Activated CD8-positive, alpha-beta memory T cell treated with anti-CD3 and anti-CD28 coated beads, Interleukin-2, amount 10 ng/mL, durations not matched to agents 7 days and 5 days (primary cell): ENCODE measurements at regions not wholly inside any gene's neighbourhood (a gene's known extent, or its start where the extent isn't known, plus 50 kb on each side); places are given as distances from the start of the nearest gene placed in this dataset.

Source experiments
- ATAC-seq: fragments of 150-1000 bp; cut with Tn5 transposase; one replicate; pipeline ENCODE4 v1.10.0; 2021; ENCODE audit warnings: moderate library complexity
- CTCF ChIA-PET: fragments of 350-600 bp; sonication (Branson Sonifier 250); formaldehyde crosslinking; loops from one replicate; lab custom pipeline; 2021; ENCODE audit warnings: antibody characterized with exemption; lab: Charles Lee
- DNase-seq: peaks from one replicate; pipeline ENCODE4 v3.0.0-alpha.2; 2020
- H3K27ac Mint-ChIP-seq: one replicate; pipeline ENCODE4 v1.8.0; 2021; ENCODE audit warnings: mild to moderate bottlenecking, mixed read lengths
- H3K27me3 Mint-ChIP-seq: one replicate; pipeline ENCODE4 v1.8.0; 2021; ENCODE audit warnings: mixed read lengths
- H3K36me3 Mint-ChIP-seq: one replicate; pipeline ENCODE4 v1.8.0; 2021; ENCODE audit warnings: mild to moderate bottlenecking, mixed read lengths
- H3K4me1 Mint-ChIP-seq: one replicate; pipeline ENCODE4 v1.8.0; 2021; ENCODE audit warnings: mixed read lengths
- H3K4me3 Mint-ChIP-seq: one replicate; pipeline ENCODE4 v1.8.0; 2021; ENCODE audit warnings: mild to moderate bottlenecking, moderate library complexity, mixed read lengths
- H3K9me3 Mint-ChIP-seq: one replicate; pipeline ENCODE4 v1.8.0; 2022; ENCODE audit warnings: low read depth, mixed read lengths

GRCh38 chr2:74735009-74735408 is 81.0 kb downstream of the SEMA4F start:
- ATAC-seq = no peak
- H3K27me3 Mint-ChIP-seq = peaks cover 42% of the 10 kb centered on the region
- no peak overlapping the region for H3K4me3 Mint-ChIP-seq
- no peak overlapping the region for H3K27ac Mint-ChIP-seq
- no peaks in the 10 kb centered on the region for H3K36me3 Mint-ChIP-seq
- no peak for DNase-seq
- CTCF ChIA-PET = interaction anchor here (0.9 kb wide), 1 partner anchor 20 kb away, joined by 3 read pairs; no protein-coding TSS in a partner anchor
- H3K4me1 Mint-ChIP-seq = no peaks in the 10 kb centered on the region
- H3K9me3 Mint-ChIP-seq = peaks cover 8% of the 10 kb centered on the region

GRCh38 chr2:74735564-74735963 is 81.5 kb downstream of the SEMA4F start:
- peaks cover 36% of the 10 kb centered on the region for H3K27me3 Mint-ChIP-seq
- no peaks in the 10 kb centered on the region for H3K4me1 Mint-ChIP-seq

GRCh38 chr2:74736589-74736988 is 82.5 kb downstream of the SEMA4F start:
- Mint-ChIP-seq H3K9me3 (peaks cover 8% of the 10 kb centered on the region), H3K36me3 (no peaks in the 10 kb centered on the region), H3K4me1 (no peaks in the 10 kb centered on the region), H3K27ac (no peak overlapping the region), H3K4me3 (no peak overlapping the region), H3K27me3 (peaks cover 28% of the 10 kb centered on the region)
- CTCF ChIA-PET = no interaction called here
- DNase-seq (no peak), ATAC-seq (no peak)

More at GRCh38 chr2:74735564-74735963, 81.5 kb downstream of the SEMA4F start:
- no peak overlapping the region for H3K4me3 Mint-ChIP-seq
- CTCF ChIA-PET = no interaction called here
- H3K27ac Mint-ChIP-seq = no peak overlapping the region
- H3K36me3 Mint-ChIP-seq = no peaks in the 10 kb centered on the region
- ATAC-seq = no peak
- H3K9me3 Mint-ChIP-seq = peaks cover 8% of the 10 kb centered on the region
- no peak for DNase-seq

GRCh38 chr2:74738586-74738985 is 84.5 kb downstream of the SEMA4F start:
- Mint-ChIP-seq H3K36me3 (no peaks in the 10 kb centered on the region), H3K27ac (no peak overlapping the region), H3K4me1 (no peaks in the 10 kb centered on the region), H3K27me3 (peaks cover 23% of the 10 kb centered on the region), H3K4me3 (no peak overlapping the region), H3K9me3 (peaks cover 8% of the 10 kb centered on the region)
- no peak for ATAC-seq
- CTCF ChIA-PET = no interaction called here
- DNase-seq = no peak

- Mint-ChIP-seq H3K36me3 (no peaks in the 10 kb centered on the region), H3K9me3 (peaks cover 8% of the 10 kb centered on the region), H3K4me3 (no peak overlapping the region), H3K27ac (no peak overlapping the region), H3K27me3 (peaks cover 23% of the 10 kb centered on the region), H3K4me1 (no peaks in the 10 kb centered on the region)
- ATAC-seq = no peak
- DNase-seq = no peak
- CTCF ChIA-PET = no interaction called here
Measured at GRCh38 chr2:74739129-74739528, 85.1 kb downstream of the SEMA4F start.

GRCh38 chr2:74739733-74740241 is 85.7 kb downstream of the SEMA4F start:
- CTCF ChIA-PET = no interaction called here

GRCh38 chr2:74740395-74740740 is 86.3 kb downstream of the SEMA4F start:
- no peaks in the 10 kb centered on the region for H3K36me3 Mint-ChIP-seq
- no peaks in the 10 kb centered on the region for H3K4me1 Mint-ChIP-seq
- no peak overlapping the region for H3K27ac Mint-ChIP-seq
- CTCF ChIA-PET = interaction anchor here (1.4 kb wide), 1 partner anchor 12 kb away, joined by 3 read pairs; no protein-coding TSS in a partner anchor
- H3K27me3 Mint-ChIP-seq = peaks cover 23% of the 10 kb centered on the region
- H3K9me3 Mint-ChIP-seq = peaks cover 8% of the 10 kb centered on the region
- DNase-seq (no peak), ATAC-seq (no peak)
- H3K4me3 Mint-ChIP-seq = no peak overlapping the region

More at GRCh38 chr2:74739733-74740241, 85.7 kb downstream of the SEMA4F start:
- Mint-ChIP-seq H3K27ac (no peak overlapping the region), H3K36me3 (no peaks in the 10 kb centered on the region), H3K4me1 (no peaks in the 10 kb centered on the region), H3K27me3 (peaks cover 23% of the 10 kb centered on the region), H3K4me3 (no peak overlapping the region), H3K9me3 (peaks cover 8% of the 10 kb centered on the region)
- ATAC-seq (no peak), DNase-seq (no peak)

- H3K9me3 Mint-ChIP-seq = peaks cover 8% of the 10 kb centered on the region
- no peak overlapping the region for H3K27ac Mint-ChIP-seq
- H3K4me3 Mint-ChIP-seq = no peak overlapping the region
- CTCF ChIA-PET = interaction anchor here (1.4 kb wide), 1 partner anchor 11 kb away, joined by 3 read pairs; no protein-coding TSS in a partner anchor
- peaks cover 23% of the 10 kb centered on the region for H3K27me3 Mint-ChIP-seq
- ATAC-seq = no peak
- no peaks in the 10 kb centered on the region for H3K4me1 Mint-ChIP-seq
- no peaks in the 10 kb centered on the region for H3K36me3 Mint-ChIP-seq
- no peak for DNase-seq
Measured at GRCh38 chr2:74740741-74741431, 86.8 kb downstream of the SEMA4F start.

- Mint-ChIP-seq H3K4me3 (no peak overlapping the region), H3K36me3 (no peaks in the 10 kb centered on the region), H3K27ac (no peak overlapping the region), H3K27me3 (peaks cover 20% of the 10 kb centered on the region), H3K9me3 (peaks cover 5% of the 10 kb centered on the region), H3K4me1 (no peaks in the 10 kb centered on the region)
- ATAC-seq (no peak), DNase-seq (no peak)
- CTCF ChIA-PET = interaction anchor here (1.4 kb wide), 1 partner anchor 10 kb away, joined by 3 read pairs; no protein-coding TSS in a partner anchor
Measured at GRCh38 chr2:74741629-74742028, 87.6 kb downstream of the SEMA4F start.

GRCh38 chr2:74742471-74742870 is 88.4 kb downstream of the SEMA4F start:
- CTCF ChIA-PET = no interaction called here
- Mint-ChIP-seq H3K27me3 (peaks cover 15% of the 10 kb centered on the region), H3K27ac (no peak overlapping the region), H3K36me3 (no peaks in the 10 kb centered on the region), H3K4me1 (no peaks in the 10 kb centered on the region), H3K4me3 (no peak overlapping the region), H3K9me3 (no peaks in the 10 kb centered on the region)
- DNase-seq (no peak), ATAC-seq (no peak)

GRCh38 chr2:74743039-74743438 is 89.0 kb downstream of the SEMA4F start:
- H3K27ac Mint-ChIP-seq = no peak overlapping the region
- H3K4me3 Mint-ChIP-seq = no peak overlapping the region
- DNase-seq = no peak
- no peaks in the 10 kb centered on the region for H3K9me3 Mint-ChIP-seq
- CTCF ChIA-PET = interaction anchor here (0.8 to 1.3 kb wide), 3 partner anchors 9 to 62 kb away, joined by 3 to 4 read pairs (median 3); no protein-coding TSS in a partner anchor
- ATAC-seq = no peak
- H3K27me3 Mint-ChIP-seq = peaks cover 14% of the 10 kb centered on the region
- no peaks in the 10 kb centered on the region for H3K4me1 Mint-ChIP-seq
- H3K36me3 Mint-ChIP-seq = no peaks in the 10 kb centered on the region

- H3K4me3 Mint-ChIP-seq = no peak overlapping the region
- peaks cover 15% of the 10 kb centered on the region for H3K27me3 Mint-ChIP-seq
- ATAC-seq = no peak
- no peak overlapping the region for H3K27ac Mint-ChIP-seq
- no peaks in the 10 kb centered on the region for H3K9me3 Mint-ChIP-seq
- CTCF ChIA-PET = interaction anchor here (0.9 to 1.3 kb wide), 2 partner anchors 8 to 16 kb away, joined by 3 to 4 read pairs; no protein-coding TSS in a partner anchor
- DNase-seq = no peak
- no peaks in the 10 kb centered on the region for H3K36me3 Mint-ChIP-seq
- H3K4me1 Mint-ChIP-seq = no peaks in the 10 kb centered on the region
Measured at GRCh38 chr2:74743778-74744177, 89.7 kb downstream of the SEMA4F start.

GRCh38 chr2:74744731-74745515 is 89.0 kb upstream of the HK2 start:
- ATAC-seq (no peak), DNase-seq (no peak)
- Mint-ChIP-seq H3K9me3 (no peaks in the 10 kb centered on the region), H3K4me1 (no peaks in the 10 kb centered on the region), H3K27ac (no peak overlapping the region), H3K27me3 (peaks cover 23% of the 10 kb centered on the region), H3K4me3 (no peak overlapping the region), H3K36me3 (no peaks in the 10 kb centered on the region)
- CTCF ChIA-PET = no interaction called here
